GM21529 (cell line): ENCODE measurements at regions not wholly inside any gene's neighbourhood (a gene's known extent, or its start where the extent isn't known, plus 50 kb on each side); places are given as distances from the start of the nearest gene placed in this dataset.
"Not testable (repeated sequence)": the region's sequence is repeated elsewhere in the genome, so short reads cannot be mapped to it uniquely, and the experiment has no call there.

ENCODE experiments used
- ATAC-seq: cut with Tn5 transposase; IDR thresholded peaks from one replicate; pipeline ENCODE4 v1.9.1; 2021; ENCODE audit not compliant: unreplicated experiment

DNA sequence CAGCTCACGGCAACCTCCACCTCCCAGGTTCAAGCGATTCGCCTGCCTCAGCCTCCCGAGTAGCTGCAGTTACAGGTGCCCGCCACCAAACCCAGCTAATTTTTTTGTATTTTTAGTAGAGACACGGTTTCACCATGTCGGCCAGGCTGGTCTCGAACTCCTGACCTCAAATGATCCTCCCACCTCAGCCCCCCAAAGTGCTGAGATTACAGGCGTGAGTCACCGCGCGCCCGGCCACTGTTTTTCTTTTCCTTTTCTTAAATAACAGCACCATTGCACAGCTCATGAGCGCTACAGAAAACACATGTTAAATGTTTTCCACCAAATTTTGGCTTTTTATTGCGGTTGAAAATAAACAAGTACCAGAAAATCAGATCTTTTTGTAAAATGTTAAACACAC is 195.5 kb downstream of the CRLF2 start:
- ATAC-seq = not testable (repeated sequence)

DNA sequence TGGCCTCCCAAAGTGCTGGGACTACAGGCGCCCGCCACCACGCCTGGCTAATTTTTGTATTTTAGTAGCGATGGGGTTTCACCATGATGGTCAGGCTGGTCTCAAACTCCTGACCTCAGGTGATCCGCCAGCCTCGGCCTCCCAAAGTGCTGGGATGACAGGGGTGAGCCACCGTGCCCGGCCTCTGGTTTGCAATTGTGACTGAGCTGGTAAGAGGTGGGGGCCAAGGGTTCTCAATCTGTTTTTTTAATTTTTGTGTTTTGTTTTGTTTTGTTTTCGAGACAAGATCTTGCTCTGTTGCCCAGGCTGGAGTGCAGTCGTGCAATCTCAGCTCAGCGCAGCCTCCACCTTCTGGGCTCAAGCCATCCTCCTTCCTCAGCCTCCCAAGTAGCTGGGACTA is 196.2 kb downstream of the CRLF2 start:
- ATAC-seq = not testable (repeated sequence)

DNA sequence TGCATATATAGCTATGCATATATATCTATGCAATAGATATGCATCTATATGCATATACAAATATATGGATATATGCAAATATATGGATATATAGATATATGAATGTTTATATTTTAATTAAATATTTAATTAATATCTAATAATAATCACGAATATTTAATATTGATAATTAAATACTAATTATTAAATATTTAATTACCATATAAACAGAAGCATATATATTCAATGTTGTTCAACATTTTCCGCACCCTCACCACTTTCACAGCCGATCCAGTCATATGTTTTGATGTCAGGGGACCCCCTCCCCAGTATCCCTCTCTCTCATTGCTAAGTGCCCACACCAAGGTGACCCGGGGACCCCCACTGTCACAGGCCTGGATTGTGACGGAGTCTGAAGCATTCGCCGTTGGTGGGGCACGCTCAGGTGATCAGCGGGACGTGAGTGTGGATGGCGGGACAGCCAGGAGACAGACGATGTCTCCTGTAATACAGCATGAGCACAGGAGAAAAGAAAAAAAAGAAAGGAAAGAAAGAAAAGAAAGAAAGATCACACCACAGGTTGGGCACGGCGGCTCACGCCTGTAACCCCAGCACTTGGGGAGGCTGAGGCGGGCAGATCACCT is 199.7 kb downstream of the CRLF2 start:
- ATAC-seq = no peak

DNA sequence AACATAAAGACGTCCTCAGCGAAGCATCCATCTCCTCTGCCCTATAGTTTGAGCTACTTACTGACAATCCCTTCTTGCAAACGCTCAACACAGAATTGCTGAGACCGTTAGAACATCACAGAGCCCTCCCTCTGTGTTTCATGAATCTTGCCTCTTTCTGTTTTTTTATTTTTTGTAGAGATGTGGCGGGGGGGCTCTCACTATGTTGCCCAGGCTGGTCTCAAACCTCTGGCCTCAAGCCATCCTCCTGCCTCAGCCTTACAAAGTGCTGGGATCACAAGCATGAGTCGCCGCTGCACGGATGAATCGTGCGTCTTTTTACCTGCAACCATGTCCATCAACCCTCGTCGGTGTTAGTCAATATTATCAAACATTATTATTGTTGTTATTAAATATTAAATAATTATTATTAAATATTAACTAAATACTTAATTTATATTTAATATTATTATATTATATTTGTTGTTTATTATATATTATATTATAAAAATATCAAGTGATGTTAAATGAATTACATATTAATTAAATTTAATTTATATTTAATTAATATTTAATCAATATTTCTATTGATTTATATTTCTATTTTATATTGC is 200.7 kb downstream of the CRLF2 start:
- no peak for ATAC-seq

- no peak for ATAC-seq
Measured at GRCh38 chrX:1009771-1010170, 202.7 kb downstream of the CRLF2 start.

DNA sequence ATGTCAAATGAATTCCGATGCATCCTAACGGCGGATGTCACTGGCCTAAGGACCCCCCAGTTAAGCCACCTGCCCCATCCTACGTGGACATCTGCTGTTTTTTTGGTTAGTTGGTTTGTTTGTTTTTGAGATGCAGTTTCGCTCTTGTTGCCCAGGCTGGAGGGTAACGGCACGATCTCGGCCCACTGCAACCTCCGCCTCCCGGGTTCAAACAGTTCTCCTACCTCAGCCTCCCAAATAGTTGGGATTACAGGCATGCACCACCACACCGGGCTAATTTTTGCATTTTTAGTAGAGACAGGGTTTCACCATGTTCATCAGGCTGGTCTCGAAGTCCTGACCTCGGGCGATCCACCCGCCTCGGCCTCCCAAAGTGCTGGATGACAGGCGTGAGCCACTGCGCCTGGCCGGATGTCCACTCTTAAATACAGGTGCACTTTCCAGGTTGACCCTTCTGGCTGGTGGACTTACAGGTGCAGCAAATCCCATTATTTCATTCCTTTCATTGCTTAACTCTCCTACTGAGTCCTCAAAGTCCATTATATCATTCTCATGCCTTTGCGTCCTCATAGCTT is 206.2 kb downstream of the CRLF2 start:
- no peak for ATAC-seq

DNA sequence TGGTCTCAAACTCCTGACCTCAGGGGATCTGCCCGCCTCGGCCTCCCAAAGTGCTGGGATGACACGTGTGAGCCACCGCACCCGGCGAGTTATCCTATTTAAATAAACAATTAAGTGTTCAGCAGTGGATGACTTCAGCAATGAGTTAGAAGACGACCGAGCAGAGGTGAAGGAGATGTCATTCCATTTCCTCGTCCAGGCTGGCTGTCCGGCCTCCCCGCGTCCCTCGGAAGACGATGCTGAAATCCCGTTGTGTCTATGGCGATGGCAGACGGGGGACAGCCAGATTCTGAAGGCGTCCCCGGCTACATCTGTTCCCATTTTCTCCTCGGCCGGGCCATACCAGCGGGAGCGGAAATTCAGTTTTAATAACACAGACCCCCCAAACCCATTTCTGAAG is 209.8 kb downstream of the CRLF2 start:
- no peak for ATAC-seq

DNA sequence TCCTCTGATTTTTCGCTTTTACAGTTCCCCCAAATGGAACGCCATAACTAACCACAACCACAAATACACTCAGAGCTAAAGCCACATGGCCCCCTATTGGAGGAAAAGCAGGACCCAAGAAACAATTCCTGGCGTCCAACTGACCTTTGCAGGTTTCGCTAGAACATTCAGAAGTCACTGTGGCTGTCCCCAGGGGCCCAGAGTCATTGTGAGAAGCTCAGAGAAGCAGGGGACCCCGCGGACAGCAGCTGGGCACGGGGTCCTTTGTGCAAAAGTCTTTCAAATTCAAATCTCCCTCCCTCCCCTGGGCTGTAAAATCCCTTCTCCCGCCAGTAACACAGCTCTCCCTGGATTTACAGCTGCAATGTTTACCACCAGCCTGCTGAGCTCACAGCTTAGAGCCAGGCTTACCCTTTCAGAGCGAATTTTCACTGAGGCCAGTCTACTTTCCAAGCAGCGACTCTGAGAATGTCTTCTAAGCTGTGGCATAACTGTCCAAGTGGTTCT is 214.8 kb downstream of the CRLF2 start:
- ATAC-seq = no peak

DNA sequence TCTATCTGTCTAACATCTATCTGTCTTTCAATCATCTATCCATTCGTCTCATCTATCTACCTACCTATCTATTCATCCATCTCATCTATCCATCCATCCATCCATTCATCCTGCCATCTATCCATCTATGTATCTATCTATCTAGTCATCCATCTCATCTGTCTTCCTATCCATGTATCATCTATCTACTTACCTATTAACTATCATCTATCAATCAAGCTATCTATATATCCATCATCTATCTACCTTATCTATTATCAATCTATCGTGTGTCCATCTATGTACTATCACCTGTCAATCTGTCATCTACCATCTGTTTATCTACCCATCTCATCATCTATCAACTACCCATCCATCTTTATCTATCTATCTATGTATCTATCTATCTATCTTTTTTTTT is 217.7 kb downstream of the CRLF2 start:
- ATAC-seq = no peak

DNA sequence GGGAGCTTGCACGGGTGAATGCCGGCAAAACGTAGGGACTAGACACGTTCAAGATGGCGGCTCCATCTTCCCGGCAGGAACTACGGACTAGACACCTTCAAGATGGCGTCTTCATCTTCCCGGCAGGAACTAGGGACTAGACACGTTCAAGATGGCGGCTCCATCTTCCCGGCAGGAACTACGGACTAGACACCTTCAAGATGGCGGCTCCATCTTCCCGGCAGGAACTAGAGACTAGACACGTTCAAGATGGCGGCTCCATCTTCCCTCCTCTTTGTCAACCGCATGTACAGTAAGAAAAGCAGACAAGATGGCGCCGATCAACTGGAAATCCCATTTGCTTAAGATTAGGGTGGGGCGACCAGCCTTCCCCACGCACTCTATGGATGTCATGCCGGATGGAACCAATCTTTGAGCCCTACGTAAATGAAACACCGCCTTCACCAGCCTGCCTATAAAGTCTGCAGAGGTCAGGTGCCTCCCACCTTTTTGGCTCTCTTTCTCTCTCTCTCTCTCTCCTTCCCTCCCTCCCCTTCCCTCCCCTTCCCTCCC is 222.4 kb downstream of the CRLF2 start:
- ATAC-seq = peak; percentile 96

DNA sequence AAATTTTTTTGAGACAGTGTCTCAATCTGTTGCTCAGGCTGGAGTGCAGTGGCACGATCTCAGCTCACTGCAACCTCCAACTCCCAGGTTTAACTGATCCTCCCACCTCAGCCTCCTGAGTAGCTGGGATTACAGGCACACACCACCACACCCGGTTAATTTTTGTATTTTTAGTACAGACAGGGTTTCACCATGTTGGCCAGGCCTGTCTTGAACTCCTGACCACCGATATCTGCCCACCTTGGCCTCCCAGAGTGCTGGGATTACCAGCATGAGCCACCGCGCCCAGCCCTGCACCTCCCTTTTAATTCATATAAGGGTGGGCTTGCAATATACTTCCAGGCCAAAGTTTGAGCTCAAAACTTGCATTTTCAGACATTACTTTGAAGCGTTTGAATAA is 223.9 kb downstream of the CRLF2 start:
- ATAC-seq = not testable (repeated sequence)

DNA sequence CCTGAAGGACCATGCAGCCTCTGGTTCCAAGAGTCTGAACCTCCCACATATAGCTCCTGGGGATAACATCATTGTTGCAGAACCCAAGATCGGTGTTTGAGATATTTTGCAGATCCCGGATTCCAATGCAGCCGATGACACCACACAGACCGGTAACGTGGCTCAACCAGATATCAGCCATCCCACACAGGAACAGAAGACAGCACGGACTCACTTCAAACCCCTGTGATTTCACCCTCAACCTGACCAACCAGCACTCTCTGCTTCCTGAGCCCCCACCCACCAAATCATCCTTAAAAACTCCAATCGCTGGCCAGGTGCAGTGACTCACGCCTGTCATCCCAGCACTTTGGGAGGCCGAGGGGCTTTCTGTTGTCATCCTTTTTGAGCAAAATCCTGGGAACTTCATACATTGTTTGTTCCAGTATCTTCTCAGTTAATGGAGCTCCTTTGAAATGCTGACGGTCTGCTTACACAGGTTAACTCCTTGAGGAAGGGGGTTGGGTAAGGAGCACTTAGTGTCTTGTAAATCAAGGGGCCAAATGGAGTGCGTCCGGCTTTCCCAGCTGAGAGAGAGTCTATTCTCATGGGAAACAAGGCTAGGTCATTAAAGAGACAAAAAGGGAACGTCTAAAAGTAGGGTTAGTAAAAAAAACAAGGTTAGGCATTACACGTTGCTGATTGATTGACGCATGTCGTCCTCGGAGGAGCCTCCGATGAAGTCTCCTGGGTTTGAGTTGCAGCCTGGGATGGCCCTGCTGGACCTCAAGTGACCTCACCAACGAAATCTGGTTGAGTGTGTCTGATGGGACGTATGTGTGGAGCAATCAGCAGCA is 230.4 kb downstream of the CRLF2 start:
- ATAC-seq = no peak

DNA sequence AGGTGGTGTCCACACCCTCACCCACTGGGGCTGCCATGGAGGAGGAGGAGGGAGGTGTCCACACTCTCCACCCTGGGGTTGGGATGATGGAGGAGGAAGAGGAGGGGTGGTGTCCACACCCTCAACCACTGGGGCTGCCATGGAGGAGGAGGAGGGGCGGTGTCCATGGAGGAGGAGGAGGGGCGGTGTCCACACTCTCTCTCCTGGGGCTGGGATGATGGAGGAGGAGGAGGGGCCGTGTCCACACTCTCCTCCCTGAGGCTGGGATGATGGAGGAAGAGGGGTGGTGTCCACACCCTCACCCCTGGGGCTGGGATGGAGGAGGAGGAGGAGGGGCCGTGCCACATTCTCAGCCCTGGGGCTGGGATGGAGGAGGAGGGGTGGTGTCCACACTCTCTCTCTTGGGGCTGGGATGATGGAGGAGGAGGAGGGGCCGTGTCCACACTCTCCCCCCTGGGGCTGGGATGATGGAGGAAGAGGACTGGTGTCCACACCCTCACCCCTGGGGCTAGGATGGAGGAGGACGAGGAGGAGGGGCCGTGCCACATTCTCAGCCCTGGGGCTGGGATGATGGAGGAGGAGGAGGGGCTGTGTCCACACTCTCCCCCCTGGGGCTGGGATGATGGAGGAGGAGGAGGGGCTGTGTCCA is 231.7 kb downstream of the CRLF2 start:
- ATAC-seq = no peak

DNA sequence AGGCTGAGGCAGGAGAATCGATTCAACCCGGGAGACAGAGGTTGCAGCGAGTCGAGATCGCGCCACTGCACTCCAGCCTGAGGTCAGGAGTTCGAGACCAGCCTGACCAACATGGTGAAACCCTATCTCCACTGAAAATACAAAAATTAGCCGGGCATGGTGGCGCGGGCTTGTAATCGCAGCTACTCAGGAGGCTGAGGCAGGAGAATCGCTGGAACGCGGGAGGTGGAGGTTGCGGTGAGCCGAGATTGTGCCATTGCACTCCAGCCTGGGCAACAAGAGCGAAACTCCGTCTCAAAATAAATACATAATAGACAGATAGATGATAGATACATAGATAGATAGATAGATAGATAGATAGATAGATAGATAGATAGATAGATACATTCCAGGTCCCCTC is 233.3 kb downstream of the CRLF2 start:
- ATAC-seq = not testable (repeated sequence)

DNA sequence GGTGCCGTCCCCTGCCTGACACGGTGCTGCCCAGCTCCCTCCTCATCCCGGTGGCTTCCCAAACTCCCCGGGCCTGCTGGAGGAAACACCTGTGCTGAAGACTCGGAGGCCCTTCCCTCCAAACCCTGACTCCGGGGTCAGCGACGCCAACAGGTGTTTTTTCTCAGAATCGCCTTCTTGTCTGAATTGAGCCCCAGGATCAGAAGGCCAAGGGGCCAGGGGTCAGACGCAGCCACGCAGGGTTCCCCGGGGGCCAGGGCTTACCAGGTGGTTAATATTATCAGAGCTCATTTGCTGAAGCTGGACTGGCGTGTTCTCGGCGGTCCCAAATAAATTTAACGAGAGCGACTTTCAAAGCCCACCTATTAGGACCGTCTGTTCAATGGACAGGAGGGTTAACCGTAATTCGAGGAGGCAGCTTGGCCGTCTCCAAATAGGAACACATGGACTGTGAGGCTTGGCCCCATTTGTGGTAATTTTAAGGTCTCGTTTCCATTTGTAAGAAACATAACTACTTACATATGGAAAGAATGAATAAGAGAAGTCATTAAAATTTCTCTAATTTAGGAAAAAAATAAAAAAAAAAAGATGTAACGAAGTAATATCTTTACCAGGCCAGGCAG is 239.3 kb downstream of the CRLF2 start:
- ATAC-seq = no peak

GRCh38 chrX:968148-968965 is 244.1 kb downstream of the CRLF2 start:
- ATAC-seq = no peak

DNA sequence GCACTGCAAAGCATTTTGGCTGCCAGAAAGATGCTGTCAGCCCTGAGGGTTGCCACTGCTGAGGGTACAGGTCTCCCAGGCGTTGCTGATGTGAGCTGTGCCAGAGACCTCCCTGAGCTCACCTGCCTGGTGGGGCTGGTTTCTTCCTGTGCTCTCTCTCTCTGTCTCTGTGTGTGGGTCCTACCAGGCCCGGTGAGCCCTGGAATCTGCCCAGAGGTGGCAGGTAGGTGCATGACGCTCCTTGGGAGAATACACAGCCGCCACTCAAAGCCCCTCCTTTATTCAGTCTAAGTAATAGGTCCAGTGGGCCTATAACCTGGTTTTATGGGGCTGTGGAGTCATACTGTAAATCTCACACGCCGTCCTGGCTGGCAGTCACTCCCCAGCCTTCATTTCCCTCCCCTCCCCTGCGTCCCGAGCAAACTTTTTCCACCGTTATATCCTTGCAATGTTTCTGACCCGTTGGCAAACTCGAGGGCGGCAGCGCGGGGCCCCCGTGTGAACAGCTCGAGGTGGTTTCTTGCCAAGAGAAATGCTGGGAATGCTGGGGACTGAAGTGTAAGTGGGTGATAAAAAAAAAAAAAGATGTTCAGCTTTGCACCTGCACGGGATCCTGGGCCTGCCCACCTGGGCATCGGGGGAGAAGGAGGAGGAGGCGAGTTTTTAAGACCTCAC is 245.9 kb downstream of the CRLF2 start:
- no peak for ATAC-seq

- ATAC-seq = no peak
Measured at GRCh38 chrX:964831-965416, 247.5 kb downstream of the CRLF2 start.

- no peak for ATAC-seq
Measured at GRCh38 chrX:960821-961220, 251.6 kb downstream of the CRLF2 start.
